ENCODE measurements at regions not wholly inside any gene's neighbourhood (a gene's known extent, or its start where the extent isn't known, plus 50 kb on each side); places are given as distances from the start of the nearest gene placed in this dataset.

DNA sequence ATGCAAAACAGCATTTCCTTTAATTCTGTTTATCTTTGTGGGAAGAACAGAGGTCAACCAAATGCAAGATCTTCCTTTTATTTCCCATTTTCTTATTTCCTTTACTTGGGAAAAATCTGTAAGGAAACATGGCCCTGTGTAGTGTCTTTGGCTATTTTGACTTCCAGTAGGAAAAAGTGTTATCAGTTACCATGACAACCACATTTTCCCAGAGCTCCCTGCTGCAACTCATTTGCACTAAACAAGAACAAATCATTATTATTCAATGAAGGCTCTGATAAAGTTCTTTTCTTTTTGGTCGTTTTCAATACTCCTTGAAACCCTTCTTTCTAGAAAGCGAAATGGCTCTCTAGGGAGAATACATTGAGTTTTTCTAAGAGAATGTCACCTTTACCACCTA, 117.2 kb upstream of the DDX53 start:
- DNase-seq (ENCODE audit: extremely low read depth, low read depth): no peak
- H3K4me3 ChIP-seq (replicated peaks; ENCODE audit: low read depth, low read length): no peak overlapping the region
- TF ChIP-seq, protein P1, sequence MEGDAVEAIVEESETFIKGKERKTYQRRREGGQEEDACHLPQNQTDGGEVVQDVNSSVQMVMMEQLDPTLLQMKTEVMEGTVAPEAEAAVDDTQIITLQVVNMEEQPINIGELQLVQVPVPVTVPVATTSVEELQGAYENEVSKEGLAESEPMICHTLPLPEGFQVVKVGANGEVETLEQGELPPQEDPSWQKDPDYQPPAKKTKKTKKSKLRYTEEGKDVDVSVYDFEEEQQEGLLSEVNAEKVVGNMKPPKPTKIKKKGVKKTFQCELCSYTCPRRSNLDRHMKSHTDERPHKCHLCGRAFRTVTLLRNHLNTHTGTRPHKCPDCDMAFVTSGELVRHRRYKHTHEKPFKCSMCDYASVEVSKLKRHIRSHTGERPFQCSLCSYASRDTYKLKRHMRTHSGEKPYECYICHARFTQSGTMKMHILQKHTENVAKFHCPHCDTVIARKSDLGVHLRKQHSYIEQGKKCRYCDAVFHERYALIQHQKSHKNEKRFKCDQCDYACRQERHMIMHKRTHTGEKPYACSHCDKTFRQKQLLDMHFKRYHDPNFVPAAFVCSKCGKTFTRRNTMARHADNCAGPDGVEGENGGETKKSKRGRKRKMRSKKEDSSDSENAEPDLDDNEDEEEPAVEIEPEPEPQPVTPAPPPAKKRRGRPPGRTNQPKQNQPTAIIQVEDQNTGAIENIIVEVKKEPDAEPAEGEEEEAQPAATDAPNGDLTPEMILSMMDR (IDR thresholded peaks at IDR 0.05; ENCODE audit: low read depth, low read length, missing control alignments): no peak

GRCh38 chrX:22889819-22890218, 109.9 kb upstream of the DDX53 start:
- H3K4me3 ChIP-seq (replicated peaks; ENCODE audit: low read depth, low read length): no peak overlapping the region
- TF ChIP-seq, protein P1 (IDR thresholded peaks at IDR 0.05; ENCODE audit: low read depth, low read length, missing control alignments): no peak
- no peak for DNase-seq (ENCODE audit: extremely low read depth, low read depth)

DNA sequence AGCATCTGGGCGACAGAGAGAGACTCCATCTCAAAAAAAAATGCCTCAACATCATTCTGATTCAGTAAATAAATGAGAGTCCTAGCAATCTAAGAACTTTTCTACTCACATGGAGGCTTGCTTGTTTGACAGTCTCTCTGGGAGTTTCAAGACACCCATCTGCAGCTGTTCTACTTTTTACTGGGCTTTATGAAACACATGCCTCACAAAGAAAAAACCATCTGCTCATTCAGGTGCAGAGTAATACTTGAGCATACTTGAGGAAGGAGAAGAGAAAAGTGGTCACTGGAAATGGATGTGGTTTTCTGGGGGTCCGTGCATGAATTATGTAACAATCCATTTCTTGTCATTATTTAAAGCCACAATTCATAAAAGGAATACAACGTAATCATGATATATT, 87.1 kb upstream of the DDX53 start:
- no peak for DNase-seq (ENCODE audit: extremely low read depth, low read depth)
- no peak overlapping the region for H3K4me3 ChIP-seq (replicated peaks; ENCODE audit: low read depth, low read length)
- TF ChIP-seq, protein P1 (IDR thresholded peaks at IDR 0.05; ENCODE audit: low read depth, low read length, missing control alignments): no peak

DNA sequence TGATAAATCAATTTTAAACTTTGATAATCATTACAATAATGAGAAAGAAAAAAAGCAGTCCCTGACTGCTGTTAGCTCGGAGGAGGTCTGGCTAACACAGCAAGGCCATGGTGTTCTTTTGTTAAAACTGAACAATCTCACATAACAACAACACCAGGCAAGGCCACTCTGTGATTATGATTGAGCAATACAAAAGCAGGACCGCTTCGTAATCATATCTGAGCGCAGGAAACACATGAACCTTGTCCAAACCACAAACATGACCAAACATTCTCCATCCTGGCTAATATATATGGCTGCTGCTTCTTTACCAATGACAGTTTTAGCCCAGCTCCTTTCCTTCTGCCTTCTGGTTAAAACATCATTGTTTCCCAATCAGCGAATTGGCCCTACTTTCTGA, 76.8 kb upstream of the DDX53 start:
- DNase-seq (ENCODE audit: extremely low read depth, low read depth): no peak
- no peak overlapping the region for H3K4me3 ChIP-seq (replicated peaks; ENCODE audit: low read depth, low read length)
- TF ChIP-seq, protein P1 (IDR thresholded peaks at IDR 0.05; ENCODE audit: low read depth, low read length, missing control alignments): no peak

DNA sequence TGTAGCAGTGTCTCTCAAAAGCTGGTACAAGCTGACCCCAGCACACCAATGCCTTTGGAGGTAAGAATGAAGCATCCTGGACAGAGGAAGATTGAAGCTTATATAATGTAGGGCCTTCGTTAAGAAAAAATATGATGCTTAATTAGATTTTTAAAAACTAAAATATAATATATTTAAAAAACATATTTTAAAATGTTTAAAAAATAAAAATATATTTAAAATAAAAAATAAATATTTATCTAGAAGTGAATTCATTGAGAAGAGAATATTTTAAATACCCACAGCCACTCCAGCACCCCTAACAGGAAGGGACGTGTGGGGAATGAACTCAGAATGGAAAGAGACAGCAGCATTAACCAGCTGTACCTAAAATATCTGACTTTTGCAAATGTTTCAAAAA, 65.1 kb upstream of the DDX53 start:
- TF ChIP-seq, protein P1 (IDR thresholded peaks at IDR 0.05; ENCODE audit: low read depth, low read length, missing control alignments): no peak
- H3K4me3 ChIP-seq (replicated peaks; ENCODE audit: low read depth, low read length): no peak overlapping the region
- DNase-seq (ENCODE audit: extremely low read depth, low read depth): no peak

- H3K4me3 ChIP-seq (replicated peaks; ENCODE audit: low read depth, low read length): no peak overlapping the region
- TF ChIP-seq, protein P1 (IDR thresholded peaks at IDR 0.05; ENCODE audit: low read depth, low read length, missing control alignments): no peak
- no peak for DNase-seq (ENCODE audit: extremely low read depth, low read depth)
Observed at GRCh38 chrX:22944945-22945344, 54.8 kb upstream of the DDX53 start.

Data from HFF-Myc (cell line).